ENCODE measurements at regions not wholly inside any gene's neighbourhood (a gene's known extent, or its start where the extent isn't known, plus 50 kb on each side); places are given as distances from the start of the nearest gene placed in this dataset.
"Not testable (repeated sequence)": the region's sequence is repeated elsewhere in the genome, so short reads cannot be mapped to it uniquely, and the experiment has no call there.

- Mint-ChIP-seq H3K27ac (no peak overlapping the region), H3K4me1 (ENCODE audit: low read depth) (no peaks in the 10 kb centered on the region), H3K36me3 (no peaks in the 10 kb centered on the region), H3K27me3 (no peaks in the 10 kb centered on the region), H3K4me3 (no peak overlapping the region), H3K9me3 (peaks cover 10% of the 10 kb centered on the region)
- DNase-seq, result no peak
- intact Hi-C loops (cut with micrococcal nuclease), result no loop called here
- POLR2A ChIA-PET, result no interaction called here
- CTCF ChIA-PET, result no interaction called here
Observed at GRCh38 chr1:207250431-207250830, 71.0 kb upstream of the CD55 start.

GRCh38 chr1:207251066-207251465, 70.4 kb upstream of the CD55 start:
- CTCF ChIA-PET, result no interaction called here
- DNase-seq, result no peak
- intact Hi-C loops (cut with micrococcal nuclease), result no loop called here
- Mint-ChIP-seq H3K9me3 (peaks cover 12% of the 10 kb centered on the region), H3K36me3 (no peaks in the 10 kb centered on the region), H3K27me3 (no peaks in the 10 kb centered on the region), H3K4me1 (ENCODE audit: low read depth) (no peaks in the 10 kb centered on the region), H3K27ac (no peak overlapping the region), H3K4me3 (no peak overlapping the region)
- POLR2A ChIA-PET, result no interaction called here

DNA sequence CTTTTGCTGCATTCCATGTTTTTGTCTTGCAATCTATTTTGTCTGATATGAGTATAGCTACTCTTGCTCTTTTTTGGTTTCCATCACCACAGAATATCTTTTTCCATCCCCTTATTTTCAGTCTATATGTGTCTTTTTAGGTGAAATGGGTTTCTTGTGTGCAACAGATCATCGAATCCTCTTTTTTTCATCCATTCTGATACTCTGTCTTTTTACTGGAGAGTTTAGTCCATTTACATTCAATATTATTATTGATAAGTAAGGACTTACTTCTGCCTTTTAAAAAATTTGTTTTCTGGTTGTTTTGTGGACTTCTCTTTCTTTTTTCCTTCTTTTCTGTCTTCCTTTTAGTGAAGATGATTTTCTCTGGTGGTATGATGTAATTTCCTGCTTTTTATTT, 64.6 kb upstream of the CD55 start:
- H3K9me3 Mint-ChIP-seq, result peaks cover 16% of the 10 kb centered on the region
- ChIA-PET CTCF (no interaction called here), POLR2A (no interaction called here)
- no peak overlapping the region for H3K27ac Mint-ChIP-seq
- no peaks in the 10 kb centered on the region for H3K36me3 Mint-ChIP-seq
- no peak for DNase-seq
- intact Hi-C loops (cut with micrococcal nuclease), result no loop called here
- H3K27me3 Mint-ChIP-seq, result no peaks in the 10 kb centered on the region
- no peak overlapping the region for H3K4me3 Mint-ChIP-seq
- H3K4me1 Mint-ChIP-seq (ENCODE audit: low read depth), result no peaks in the 10 kb centered on the region

- H3K9me3 Mint-ChIP-seq, result peaks cover 13% of the 10 kb centered on the region
- intact Hi-C loops (cut with micrococcal nuclease), result no loop called here
Observed at GRCh38 chr1:207259391-207259790, 62.1 kb upstream of the CD55 start.

GRCh38 chr1:207261971-207262370, 59.5 kb upstream of the CD55 start:
- ChIA-PET POLR2A (no interaction called here), CTCF (no interaction called here)
- H3K27ac Mint-ChIP-seq, result no peak overlapping the region
- H3K27me3 Mint-ChIP-seq, result no peaks in the 10 kb centered on the region
- H3K4me1 Mint-ChIP-seq (ENCODE audit: low read depth), result no peaks in the 10 kb centered on the region
- intact Hi-C loops (cut with micrococcal nuclease), result no loop called here
- H3K9me3 Mint-ChIP-seq, result peaks cover 1% of the 10 kb centered on the region
- no peak for DNase-seq
- H3K4me3 Mint-ChIP-seq, result no peak overlapping the region
- H3K36me3 Mint-ChIP-seq, result no peaks in the 10 kb centered on the region

More at GRCh38 chr1:207259391-207259790, 62.1 kb upstream of the CD55 start:
- ChIA-PET POLR2A (no interaction called here), CTCF (no interaction called here)
- Mint-ChIP-seq H3K36me3 (no peaks in the 10 kb centered on the region), H3K4me1 (ENCODE audit: low read depth) (no peaks in the 10 kb centered on the region), H3K27me3 (no peaks in the 10 kb centered on the region), H3K4me3 (no peak overlapping the region), H3K27ac (no peak overlapping the region)
- no peak for DNase-seq

DNA sequence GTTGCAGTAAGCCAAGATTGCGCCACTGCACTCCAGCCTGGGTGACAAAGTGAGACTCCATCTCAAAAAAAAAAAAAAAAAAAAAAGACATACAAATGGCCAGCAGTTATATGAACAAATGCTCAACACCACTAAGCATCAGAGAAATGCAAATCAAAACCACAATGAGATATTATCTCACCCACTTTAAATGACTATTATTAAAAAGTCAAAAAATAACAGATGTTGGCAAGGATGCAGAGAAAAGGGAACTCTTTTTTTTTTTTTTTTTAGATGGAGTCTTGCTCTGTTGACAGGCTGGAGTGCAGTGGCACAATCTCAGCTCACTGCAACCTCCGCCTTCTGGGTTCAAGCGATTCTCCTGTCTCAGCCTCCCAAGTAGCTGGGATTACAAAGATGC, 58.6 kb upstream of the CD55 start:
- POLR2A ChIA-PET; intact Hi-C loops (cut with micrococcal nuclease); H3K36me3 Mint-ChIP-seq; H3K27ac Mint-ChIP-seq; H3K27me3 Mint-ChIP-seq; CTCF ChIA-PET; H3K9me3 Mint-ChIP-seq; DNase-seq; H3K4me3 Mint-ChIP-seq; H3K4me1 Mint-ChIP-seq (ENCODE audit: low read depth): not testable (repeated sequence)

DNA sequence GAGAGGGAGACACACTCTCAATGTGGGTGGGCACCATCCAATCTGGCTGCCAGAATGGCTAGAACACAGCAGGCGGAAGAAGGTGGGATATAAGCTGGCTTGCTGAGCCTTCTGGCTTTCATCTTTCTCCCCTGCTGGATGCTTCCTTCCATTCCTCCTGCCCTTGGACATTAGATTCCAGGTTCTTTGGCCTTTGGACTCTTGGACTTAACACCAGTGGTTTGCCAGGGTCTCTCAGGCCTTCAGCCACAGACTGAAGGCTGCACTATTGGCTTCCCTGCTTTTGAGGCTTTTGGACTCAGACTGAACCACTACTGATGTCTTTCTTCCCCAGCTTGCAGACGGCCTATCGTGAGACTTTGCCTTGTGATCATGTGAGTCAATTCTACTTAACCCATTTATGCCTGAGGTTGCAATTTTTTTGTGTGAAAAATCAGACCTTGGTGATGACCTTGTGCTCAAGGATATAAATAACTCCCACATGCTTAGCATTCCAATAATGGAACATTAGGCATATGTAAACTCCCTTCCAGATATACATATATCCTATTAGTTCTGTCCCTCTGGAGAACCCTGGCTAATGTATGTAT, 56.7 kb upstream of the CD55 start:
- Mint-ChIP-seq H3K36me3 (no peaks in the 10 kb centered on the region), H3K4me1 (ENCODE audit: low read depth) (no peaks in the 10 kb centered on the region), H3K4me3 (no peak overlapping the region), H3K27me3 (no peaks in the 10 kb centered on the region), H3K27ac (no peak overlapping the region), H3K9me3 (no peaks in the 10 kb centered on the region)
- intact Hi-C loops (cut with micrococcal nuclease), result no loop called here
- POLR2A ChIA-PET, result no interaction called here
- no peak for DNase-seq
- CTCF ChIA-PET, result no interaction called here

- Mint-ChIP-seq H3K9me3 (no peaks in the 10 kb centered on the region), H3K36me3 (no peaks in the 10 kb centered on the region), H3K4me1 (ENCODE audit: low read depth) (no peaks in the 10 kb centered on the region), H3K27ac (no peak overlapping the region), H3K27me3 (no peaks in the 10 kb centered on the region), H3K4me3 (no peak overlapping the region)
- intact Hi-C loops (cut with micrococcal nuclease), result no loop called here
- CTCF ChIA-PET, result no interaction called here
- POLR2A ChIA-PET, result no interaction called here
- no peak for DNase-seq
Observed at GRCh38 chr1:207268337-207268736, 53.1 kb upstream of the CD55 start.

- ChIA-PET POLR2A (no interaction called here), CTCF (no interaction called here)
- H3K4me1 Mint-ChIP-seq (ENCODE audit: low read depth), result no peaks in the 10 kb centered on the region
- intact Hi-C loops (cut with micrococcal nuclease), result no loop called here
- H3K9me3 Mint-ChIP-seq, result no peaks in the 10 kb centered on the region
- H3K4me3 Mint-ChIP-seq, result no peak overlapping the region
- no peaks in the 10 kb centered on the region for H3K27me3 Mint-ChIP-seq
- no peaks in the 10 kb centered on the region for H3K36me3 Mint-ChIP-seq
- H3K27ac Mint-ChIP-seq, result no peak overlapping the region
- DNase-seq, result no peak
Observed at GRCh38 chr1:207268753-207269511, 52.5 kb upstream of the CD55 start.

Measured in activated CD4-positive, alpha-beta memory T cell treated with anti-CD3 and anti-CD28 coated beads for 36 hours (primary cell).